Hepatocyte (in vitro differentiated cells): ENCODE measurements at regions not wholly inside any gene's neighbourhood (a gene's known extent, or its start where the extent isn't known, plus 50 kb on each side); places are given as distances from the start of the nearest gene placed in this dataset.

ENCODE experiments used
- DNase-seq: peaks from one replicate; pipeline ENCODE4 v3.0.0-alpha.2; 2016; ENCODE audit warnings: low spot score
- H2AFZ ChIP-seq: fragments of 200-600 bp; sonication (generic); 2 replicates; pipeline ENCODE4 v1.6.0; 2016; ENCODE audit warnings: antibody characterized with exemption, mild to moderate bottlenecking
- H3K27ac ChIP-seq: fragments of 200-600 bp; sonication (generic); 2 replicates; pipeline ENCODE4 v1.5.1; 2016; ENCODE audit warnings: mild to moderate bottlenecking
- H3K27me3 ChIP-seq: fragments of 200-600 bp; sonication (generic); 2 replicates; pipeline ENCODE4 v1.6.1; 2016
- H3K36me3 ChIP-seq: fragments of 200-600 bp; sonication (generic); replicated peaks from 2 replicates; pipeline ENCODE4 v1.5.1; 2016; ENCODE audit warnings: low read depth; ENCODE audit not compliant: insufficient read depth
- H3K4me1 ChIP-seq: fragments of 200-600 bp; sonication (generic); 2 replicates; pipeline ENCODE4 v1.5.1; 2016; ENCODE audit warnings: mild to moderate bottlenecking, moderate library complexity; ENCODE audit not compliant: insufficient read depth
- H3K4me2 ChIP-seq: fragments of 200-600 bp; sonication (generic); 2 replicates; pipeline ENCODE4 v1.6.0; 2016
- H3K4me3 ChIP-seq: fragments of 200-600 bp; sonication (generic); 2 replicates; pipeline ENCODE4 v1.5.1; 2016; ENCODE audit warnings: mild to moderate bottlenecking
- H3K79me2 ChIP-seq: fragments of 200-600 bp; sonication (generic); 2 replicates; pipeline ENCODE4 v1.6.0; 2017; ENCODE audit warnings: mild to moderate bottlenecking
- H3K9me2 ChIP-seq: fragments of 200-600 bp; sonication (generic); replicated peaks from 2 replicates; pipeline ENCODE4 v1.6.0; 2017; ENCODE audit warnings: mild to moderate bottlenecking; ENCODE audit not compliant: insufficient read depth
- H3K9me3 ChIP-seq: fragments of 200-600 bp; sonication (generic); 2 replicates; pipeline ENCODE4 v1.5.1; 2016; ENCODE audit warnings: low read depth, mild to moderate bottlenecking
- H4K20me1 ChIP-seq: fragments of 200-600 bp; sonication (generic); 2 replicates; pipeline ENCODE4 v1.6.0; 2016; ENCODE audit warnings: mild to moderate bottlenecking; ENCODE audit not compliant: insufficient read depth, poor library complexity, severe bottlenecking
- CTCF ChIP-seq: fragments of 200-600 bp; sonication (generic); IDR thresholded peaks from 2 replicates; pipeline ENCODE4 v1.5.1; 2016; ENCODE audit warnings: antibody characterized with exemption, mild to moderate bottlenecking; ENCODE audit not compliant: poor library complexity
- EZH2 ChIP-seq: fragments of 200-600 bp; sonication (generic); IDR thresholded peaks from 2 replicates; pipeline ENCODE4 v1.6.1; 2016; ENCODE audit warnings: antibody characterized with exemption, mild to moderate bottlenecking, borderline replicate concordance
- EZH2phosphoT487 ChIP-seq: fragments of 200-600 bp; sonication (generic); IDR thresholded peaks from one replicate; pipeline ENCODE4 v1.6.1; 2018; ENCODE audit warnings: antibody characterized with exemption, mild to moderate bottlenecking, low read depth, moderate library complexity; ENCODE audit not compliant: unreplicated experiment, severe bottlenecking
- WGBS: methylation state at CpG from one replicate; pipeline ENCODE4 v1.1.6; 2016; ENCODE audit warnings: low lambda C conversion rate; ENCODE audit errors: missing lambda C conversion rate; 5-methylcytosine and 5-hydroxymethylcytosine counted together

GRCh38 chr3:87126321-87126720, 100.8 kb upstream of the CHMP2B start:
- Histone ChIP-seq H3K27me3 (no peaks in the 10 kb centered on the region), H4K20me1 (no peaks in the 10 kb centered on the region), H3K4me3 (no peak overlapping the region), H3K9me2 (no peaks in the 10 kb centered on the region), H3K79me2 (no peaks in the 10 kb centered on the region), H2AFZ (no peak overlapping the region), H3K36me3 (no peaks in the 10 kb centered on the region), H3K9me3 (no peaks in the 10 kb centered on the region), H3K27ac (peak overlapping the region; percentile 33), H3K4me1 (no peaks in the 10 kb centered on the region), H3K4me2 (no peak overlapping the region)
- no peak for DNase-seq
- no peak for TF ChIP-seq CTCF
- no peak for TF ChIP-seq EZH2
- no peak for TF ChIP-seq EZH2phosphoT487
- 58% methylated on average over 4 of the region's 4 CpGs for WGBS

GRCh38 chr3:87125116-87125515, 102.0 kb upstream of the CHMP2B start:
- H3K9me2 ChIP-seq = no peaks in the 10 kb centered on the region
- H3K4me1 ChIP-seq = no peaks in the 10 kb centered on the region
- WGBS = 72% methylated on average over 5 of the region's 5 CpGs
- no peaks in the 10 kb centered on the region for H3K36me3 ChIP-seq
- H3K27me3 ChIP-seq = no peaks in the 10 kb centered on the region
- H3K9me3 ChIP-seq = no peaks in the 10 kb centered on the region
- H3K79me2 ChIP-seq = no peaks in the 10 kb centered on the region
- DNase-seq = no peak
- no peak overlapping the region for H3K4me3 ChIP-seq
- no peak overlapping the region for H2AFZ ChIP-seq
- H3K4me2 ChIP-seq = no peak overlapping the region
- no peaks in the 10 kb centered on the region for H4K20me1 ChIP-seq
- no peak for TF ChIP-seq EZH2phosphoT487
- no peak for TF ChIP-seq EZH2
- TF ChIP-seq CTCF = no peak
- no peak overlapping the region for H3K27ac ChIP-seq

GRCh38 chr3:87122766-87123165, 104.3 kb upstream of the CHMP2B start:
- no peaks in the 10 kb centered on the region for H3K9me2 ChIP-seq
- no peak overlapping the region for H3K4me3 ChIP-seq
- no peaks in the 10 kb centered on the region for H3K9me3 ChIP-seq
- no peaks in the 10 kb centered on the region for H3K27me3 ChIP-seq
- no peak overlapping the region for H2AFZ ChIP-seq
- H3K4me2 ChIP-seq = no peak overlapping the region
- H3K4me1 ChIP-seq = no peaks in the 10 kb centered on the region
- H3K36me3 ChIP-seq = no peaks in the 10 kb centered on the region
- no peak for DNase-seq
- TF ChIP-seq EZH2 (no peak), CTCF (no peak), EZH2phosphoT487 (no peak)
- no peaks in the 10 kb centered on the region for H4K20me1 ChIP-seq
- H3K79me2 ChIP-seq = no peaks in the 10 kb centered on the region
- no peak overlapping the region for H3K27ac ChIP-seq

GRCh38 chr3:87121856-87122255, 105.3 kb upstream of the CHMP2B start:
- TF ChIP-seq EZH2phosphoT487 (no peak), CTCF (no peak), EZH2 (no peak)

More at GRCh38 chr3:87121856-87122255, 105.3 kb upstream of the CHMP2B start:
- whole genome bisulfite sequencing = 60% methylated on average over 2 of the region's 2 CpGs
- no peak for DNase-seq
- H3K9me3 ChIP-seq = no peaks in the 10 kb centered on the region
- H3K27ac ChIP-seq = no peak overlapping the region
- H3K4me1 ChIP-seq = no peaks in the 10 kb centered on the region
- no peak overlapping the region for H2AFZ ChIP-seq
- no peak overlapping the region for H3K4me3 ChIP-seq
- no peaks in the 10 kb centered on the region for H3K36me3 ChIP-seq
- H3K79me2 ChIP-seq = no peaks in the 10 kb centered on the region
- no peaks in the 10 kb centered on the region for H3K9me2 ChIP-seq
- H3K4me2 ChIP-seq = no peak overlapping the region
- no peaks in the 10 kb centered on the region for H3K27me3 ChIP-seq
- no peaks in the 10 kb centered on the region for H4K20me1 ChIP-seq
